Colonic mucosa (tissue), 4 donors: ENCODE measurements at regions not wholly inside any gene's neighbourhood (a gene's known extent, or its start where the extent isn't known, plus 50 kb on each side); places are given as distances from the start of the nearest gene placed in this dataset.
A peak's percentile ranks its signal among the peaks of the same experiment; 100 is the strongest.

Experiments
- DNase-seq: peaks from one replicate; pipeline ENCODE4 v3.0.0-alpha.2; 2020
- H3K27ac ChIP-seq: fragments of 200-600 bp; one replicate; pipeline ENCODE4 v1.8.0; 2021
- H3K27me3 ChIP-seq: fragments of 200-600 bp; one replicate; pipeline ENCODE4 v1.8.0; 2021
- H3K36me3 ChIP-seq: fragments of 200-600 bp; one replicate; pipeline ENCODE4 v1.8.0; 2021
- H3K4me1 ChIP-seq: fragments of 200-600 bp; one replicate; pipeline ENCODE4 v1.8.0; 2021; ENCODE audit warnings: mild to moderate bottlenecking
- H3K4me3 ChIP-seq: fragments of 200-600 bp; one replicate; pipeline ENCODE4 v1.8.0; 2021
- H3K9ac ChIP-seq, 2 donors: one replicate each; pipeline ENCODE4 v1.7.0; 2013; ENCODE audit warnings: control low read depth in 2 of 2, low read depth in 2 of 2, low read length in 2 of 2
- H3K9me3 ChIP-seq: fragments of 200-600 bp; one replicate; pipeline ENCODE4 v1.8.0; 2021
- CTCF ChIP-seq: fragments of 200-600 bp; IDR thresholded peaks from one replicate; pipeline ENCODE4 v1.8.0; 2022; ENCODE audit warnings: antibody characterized with exemption, mild to moderate bottlenecking
- intact Hi-C: fragments of 100-400 bp; cut with DNase I; formaldehyde crosslinking; loops from one replicate; pipeline ENCODE4 v1.14.1; 2022
- donor health status: healthy.
- donor health status: DM: no; HTN: no; CAD: no.
- donor health status: DM: no; HTN: no; CAD: no.

DNA sequence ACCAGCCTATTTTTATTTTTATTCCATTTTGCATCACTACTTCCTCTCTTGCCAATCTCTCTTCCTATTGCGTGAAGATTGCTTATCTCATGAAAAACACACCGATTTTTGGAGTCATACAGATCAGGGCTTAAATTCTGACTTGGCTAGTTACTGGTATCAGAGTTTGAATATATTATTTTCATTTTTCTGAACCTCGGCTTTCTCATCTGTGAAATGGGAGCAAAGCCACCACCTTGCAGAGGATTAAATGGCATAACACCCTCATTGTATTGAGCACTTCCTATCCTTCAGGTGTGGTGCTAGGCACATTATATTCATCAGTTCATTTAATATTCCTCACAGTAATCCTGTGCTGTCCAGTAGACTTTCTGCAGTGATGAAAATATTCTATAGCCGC is 208.8 kb downstream of the HAPSTR1 start:
- no peak for TF ChIP-seq CTCF
- intact Hi-C loops: no loop called here
- DNase-seq: no peak

DNA sequence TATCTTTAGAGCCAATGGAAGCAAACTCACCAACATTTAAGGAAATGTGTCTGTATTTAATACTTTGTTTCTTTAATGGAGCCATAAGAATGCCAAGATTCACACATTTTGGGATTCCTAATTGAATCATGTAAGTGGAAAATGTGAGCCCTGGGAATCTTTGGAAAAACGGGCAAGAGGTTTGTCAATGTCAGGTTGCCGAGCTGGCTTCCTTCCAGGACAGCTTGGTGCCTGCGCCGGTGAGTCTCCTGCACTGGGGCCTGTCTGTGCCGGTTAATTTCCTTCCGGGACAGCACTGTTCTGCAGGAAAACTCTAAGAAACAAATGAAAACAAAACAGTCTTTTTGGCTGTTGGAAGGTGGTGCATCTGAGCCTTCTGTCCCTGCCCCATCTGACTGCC is 210.6 kb downstream of the HAPSTR1 start:
- Histone ChIP-seq H3K4me3 (no peak overlapping the region), H3K4me1 (no peaks in the 10 kb centered on the region), H3K9me3 (no peaks in the 10 kb centered on the region), H3K27me3 (no peaks in the 10 kb centered on the region), H3K27ac (no peak overlapping the region), H3K9ac (no peak overlapping the region), H3K36me3 (no peaks in the 10 kb centered on the region)
- no peak for TF ChIP-seq CTCF
- peak; percentile 35 for DNase-seq
- intact Hi-C loops: no loop called here

More for the DNA sequence above, 208.8 kb downstream of the HAPSTR1 start:
- H3K27me3 ChIP-seq: no peaks in the 10 kb centered on the region
- H3K36me3 ChIP-seq: no peaks in the 10 kb centered on the region
- no peak overlapping the region for H3K9ac ChIP-seq
- no peak overlapping the region for H3K27ac ChIP-seq
- no peak overlapping the region for H3K4me3 ChIP-seq
- H3K9me3 ChIP-seq: no peaks in the 10 kb centered on the region
- H3K4me1 ChIP-seq: no peaks in the 10 kb centered on the region

- TF ChIP-seq CTCF: no peak
- H3K9ac ChIP-seq: no peak overlapping the region
- no peaks in the 10 kb centered on the region for H3K36me3 ChIP-seq
- no peak overlapping the region for H3K4me3 ChIP-seq
- DNase-seq: no peak
- intact Hi-C loops: no loop called here
- H3K27ac ChIP-seq: no peak overlapping the region
- no peaks in the 10 kb centered on the region for H3K9me3 ChIP-seq
- peaks cover 15% of the 10 kb centered on the region for H3K4me1 ChIP-seq
- no peaks in the 10 kb centered on the region for H3K27me3 ChIP-seq
These were observed 215.3 kb downstream of the HAPSTR1 start for GRCh38 chr16:9306753-9307152.

DNA sequence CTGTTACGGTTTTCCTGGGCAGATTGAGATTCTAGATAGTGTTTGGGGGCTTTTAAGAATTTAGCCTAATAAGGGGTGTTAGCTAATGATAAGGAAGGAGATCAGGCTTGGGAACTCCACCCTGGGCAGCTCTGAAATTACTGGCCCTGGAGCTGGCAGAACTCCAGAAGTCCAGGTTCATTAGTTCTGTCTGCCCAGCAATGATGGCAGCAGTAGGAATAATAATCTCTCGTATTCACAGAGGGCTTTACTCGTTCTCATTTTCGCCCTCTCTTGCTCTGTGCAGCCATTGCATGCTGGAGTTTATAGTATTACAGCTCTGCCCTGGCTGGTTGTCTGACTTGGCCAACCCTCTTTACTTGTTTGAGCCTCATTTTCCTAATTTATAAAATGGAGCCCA is 216.0 kb downstream of the HAPSTR1 start:
- no peak overlapping the region for H3K9ac ChIP-seq
- H3K27me3 ChIP-seq: no peaks in the 10 kb centered on the region
- no peak overlapping the region for H3K4me3 ChIP-seq
- no peaks in the 10 kb centered on the region for H3K36me3 ChIP-seq
- no peak for DNase-seq
- H3K9me3 ChIP-seq: no peaks in the 10 kb centered on the region
- intact Hi-C loops: no loop called here
- TF ChIP-seq CTCF: no peak
- H3K4me1 ChIP-seq: peaks cover 15% of the 10 kb centered on the region
- H3K27ac ChIP-seq: peak overlapping the region; percentile 84

- H3K4me1 ChIP-seq: peaks cover 15% of the 10 kb centered on the region
- no peaks in the 10 kb centered on the region for H3K9me3 ChIP-seq
- H3K27ac ChIP-seq: peak overlapping the region; percentile 84
- DNase-seq: peak; percentile 81
- H3K27me3 ChIP-seq: no peaks in the 10 kb centered on the region
- intact Hi-C loops: no loop called here
- peak overlapping the region in 1 of 2 donors; percentile 2 for H3K9ac ChIP-seq
- TF ChIP-seq CTCF: no peak
- H3K36me3 ChIP-seq: no peaks in the 10 kb centered on the region
- H3K4me3 ChIP-seq: peak overlapping the region; percentile 0
These were observed 216.9 kb downstream of the HAPSTR1 start for GRCh38 chr16:9308356-9308801.
